ENCODE measurements at regions not wholly inside any gene's neighbourhood (a gene's known extent, or its start where the extent isn't known, plus 50 kb on each side); places are given as distances from the start of the nearest gene placed in this dataset.

DNA sequence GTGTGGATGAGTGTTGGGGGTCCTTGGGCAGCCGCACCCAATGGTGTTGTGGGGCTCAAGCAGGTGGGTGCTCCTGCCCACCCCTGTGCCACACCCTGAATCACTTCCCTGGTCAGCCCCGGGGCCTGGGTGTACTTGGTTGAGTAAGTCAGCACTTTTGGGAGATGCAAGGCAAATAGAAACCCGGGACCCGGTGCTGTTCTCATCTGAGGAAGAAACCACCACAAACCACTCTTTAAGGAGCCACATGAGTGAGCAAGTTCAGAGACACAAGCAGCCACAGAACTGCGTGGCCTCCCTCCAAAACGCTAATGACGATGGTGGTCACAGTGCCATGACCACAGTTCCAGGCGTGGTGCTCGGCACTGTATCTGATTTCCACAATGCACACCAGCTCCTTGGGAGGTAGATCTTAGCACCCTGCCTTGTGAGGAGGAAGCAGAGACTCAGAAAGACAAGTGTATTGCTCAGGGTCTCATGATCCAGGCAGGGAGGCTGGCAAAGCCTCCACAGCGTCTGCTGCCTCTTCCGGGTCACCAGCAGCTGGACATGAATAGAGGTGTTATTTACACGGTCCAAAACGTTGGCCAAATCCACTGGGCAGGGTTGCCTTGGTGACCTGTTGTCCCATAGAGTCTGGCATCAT, 118.2 kb upstream of the ALDH1A3 start:
- Histone ChIP-seq H3K9me3 (no peaks in the 10 kb centered on the region), H3K36me3 (no peaks in the 10 kb centered on the region), H3K4me1 (no peaks in the 10 kb centered on the region), H3K27me3 (peaks cover 0 to 6% of the 10 kb centered on the region in 2 donors), H3K4me3 (no peak overlapping the region), H3K27ac (no peak overlapping the region)
- no peak for TF ChIP-seq POLR2A (IDR thresholded peaks at IDR 0.05)
- WGBS (ENCODE audit: insufficient coverage, low coverage, low lambda C conversion rate, missing lambda C conversion rate): 88% methylated on average over 6 of the region's 13 CpGs
- ATAC-seq (no peak), DNase-seq (no peak)
- intact Hi-C loops (cut with DNase I): no loop called here

DNA sequence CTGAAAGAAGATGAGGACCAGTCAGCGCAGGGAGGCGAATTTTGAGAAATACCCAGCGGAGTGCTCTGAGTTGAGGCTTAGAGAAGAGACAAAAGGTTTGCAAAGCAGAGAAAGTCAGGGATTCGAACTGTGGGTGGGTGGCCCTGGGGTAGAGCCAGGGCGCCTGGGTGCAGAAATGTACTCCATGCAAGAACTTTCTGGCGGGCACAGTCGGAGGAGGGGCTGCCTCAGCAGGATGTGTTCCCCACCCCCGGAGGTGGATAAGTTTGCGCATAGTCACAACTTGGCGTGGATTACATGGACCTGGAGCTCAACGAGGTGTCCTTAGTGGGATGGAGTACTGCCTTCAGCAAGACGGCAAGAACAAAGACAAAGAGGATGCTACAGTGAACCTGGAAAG, 117.3 kb upstream of the ALDH1A3 start:
- Histone ChIP-seq H3K4me1 (no peaks in the 10 kb centered on the region), H3K4me3 (no peak overlapping the region), H3K27ac (no peak overlapping the region), H3K9me3 (no peaks in the 10 kb centered on the region), H3K36me3 (no peaks in the 10 kb centered on the region), H3K27me3 (peaks cover 0 to 6% of the 10 kb centered on the region in 2 donors)
- DNase-seq (no peak), ATAC-seq (no peak)
- WGBS (ENCODE audit: insufficient coverage, low coverage, low lambda C conversion rate, missing lambda C conversion rate): 60% methylated on average over 12 of the region's 12 CpGs
- intact Hi-C loops (cut with DNase I): no loop called here
- TF ChIP-seq POLR2A (IDR thresholded peaks at IDR 0.05): no peak
- TF ChIP-seq, protein P1, sequence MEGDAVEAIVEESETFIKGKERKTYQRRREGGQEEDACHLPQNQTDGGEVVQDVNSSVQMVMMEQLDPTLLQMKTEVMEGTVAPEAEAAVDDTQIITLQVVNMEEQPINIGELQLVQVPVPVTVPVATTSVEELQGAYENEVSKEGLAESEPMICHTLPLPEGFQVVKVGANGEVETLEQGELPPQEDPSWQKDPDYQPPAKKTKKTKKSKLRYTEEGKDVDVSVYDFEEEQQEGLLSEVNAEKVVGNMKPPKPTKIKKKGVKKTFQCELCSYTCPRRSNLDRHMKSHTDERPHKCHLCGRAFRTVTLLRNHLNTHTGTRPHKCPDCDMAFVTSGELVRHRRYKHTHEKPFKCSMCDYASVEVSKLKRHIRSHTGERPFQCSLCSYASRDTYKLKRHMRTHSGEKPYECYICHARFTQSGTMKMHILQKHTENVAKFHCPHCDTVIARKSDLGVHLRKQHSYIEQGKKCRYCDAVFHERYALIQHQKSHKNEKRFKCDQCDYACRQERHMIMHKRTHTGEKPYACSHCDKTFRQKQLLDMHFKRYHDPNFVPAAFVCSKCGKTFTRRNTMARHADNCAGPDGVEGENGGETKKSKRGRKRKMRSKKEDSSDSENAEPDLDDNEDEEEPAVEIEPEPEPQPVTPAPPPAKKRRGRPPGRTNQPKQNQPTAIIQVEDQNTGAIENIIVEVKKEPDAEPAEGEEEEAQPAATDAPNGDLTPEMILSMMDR (IDR thresholded peaks at IDR 0.05): no peak

DNA sequence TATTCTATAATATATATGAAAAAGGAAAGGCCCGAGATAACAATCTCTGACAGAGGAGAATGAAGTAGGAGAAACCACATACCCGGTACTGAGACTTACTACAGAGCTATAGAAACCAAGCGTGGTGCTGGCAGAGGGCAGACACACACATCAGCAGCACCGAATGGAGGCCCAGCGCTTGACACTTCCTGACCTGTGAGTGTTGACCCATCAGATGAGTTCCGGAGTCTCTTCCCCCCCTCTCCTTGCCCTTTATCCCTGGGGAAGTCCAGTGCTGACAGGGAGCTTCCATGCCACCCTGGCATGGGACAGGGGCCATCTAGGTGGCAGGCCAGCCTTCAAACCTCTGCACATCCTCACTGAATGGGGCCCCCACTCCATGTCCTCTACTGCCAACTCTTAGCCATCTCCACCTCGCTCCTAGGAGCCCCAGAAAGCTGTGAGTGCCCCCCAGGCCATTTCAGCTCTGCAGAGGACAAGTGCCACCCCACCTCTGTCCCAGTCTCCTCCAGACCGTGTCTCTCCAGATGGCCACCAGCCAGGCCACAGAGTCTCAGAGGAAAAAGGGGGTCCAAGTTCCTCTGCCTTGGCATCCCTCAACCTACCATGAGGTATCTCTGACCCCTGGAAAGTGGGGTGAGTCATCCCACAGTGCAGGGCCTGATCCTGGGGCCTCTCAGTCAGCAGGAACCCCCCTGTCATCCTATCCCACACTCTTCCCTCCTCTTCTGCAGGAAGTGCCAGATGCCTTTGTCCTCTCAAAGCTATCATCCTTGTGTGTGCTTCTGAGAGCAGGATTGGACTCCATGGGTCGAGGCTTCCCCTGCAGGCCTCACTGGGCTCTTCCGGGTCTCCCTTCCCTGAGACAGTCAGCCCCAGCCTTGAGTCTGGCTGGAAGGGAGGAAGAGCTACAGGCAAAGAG, 116.5 kb upstream of the ALDH1A3 start:
- H3K27ac ChIP-seq: no peak overlapping the region
- ATAC-seq (peak in 1 of 4 donors; percentile 15), DNase-seq (no peak)
- H3K4me3 ChIP-seq: no peak overlapping the region
- H3K27me3 ChIP-seq: peaks cover 0 to 2% of the 10 kb centered on the region in 2 donors
- TF ChIP-seq, protein P1 (IDR thresholded peaks at IDR 0.05): no peak
- no peak for TF ChIP-seq POLR2A (IDR thresholded peaks at IDR 0.05)
- no peaks in the 10 kb centered on the region for H3K9me3 ChIP-seq
- H3K36me3 ChIP-seq: no peaks in the 10 kb centered on the region
- intact Hi-C loops (cut with DNase I): no loop called here
- 55% methylated on average over 6 of the region's 10 CpGs for WGBS (ENCODE audit: insufficient coverage, low coverage, low lambda C conversion rate, missing lambda C conversion rate)
- H3K4me1 ChIP-seq: no peaks in the 10 kb centered on the region

DNA sequence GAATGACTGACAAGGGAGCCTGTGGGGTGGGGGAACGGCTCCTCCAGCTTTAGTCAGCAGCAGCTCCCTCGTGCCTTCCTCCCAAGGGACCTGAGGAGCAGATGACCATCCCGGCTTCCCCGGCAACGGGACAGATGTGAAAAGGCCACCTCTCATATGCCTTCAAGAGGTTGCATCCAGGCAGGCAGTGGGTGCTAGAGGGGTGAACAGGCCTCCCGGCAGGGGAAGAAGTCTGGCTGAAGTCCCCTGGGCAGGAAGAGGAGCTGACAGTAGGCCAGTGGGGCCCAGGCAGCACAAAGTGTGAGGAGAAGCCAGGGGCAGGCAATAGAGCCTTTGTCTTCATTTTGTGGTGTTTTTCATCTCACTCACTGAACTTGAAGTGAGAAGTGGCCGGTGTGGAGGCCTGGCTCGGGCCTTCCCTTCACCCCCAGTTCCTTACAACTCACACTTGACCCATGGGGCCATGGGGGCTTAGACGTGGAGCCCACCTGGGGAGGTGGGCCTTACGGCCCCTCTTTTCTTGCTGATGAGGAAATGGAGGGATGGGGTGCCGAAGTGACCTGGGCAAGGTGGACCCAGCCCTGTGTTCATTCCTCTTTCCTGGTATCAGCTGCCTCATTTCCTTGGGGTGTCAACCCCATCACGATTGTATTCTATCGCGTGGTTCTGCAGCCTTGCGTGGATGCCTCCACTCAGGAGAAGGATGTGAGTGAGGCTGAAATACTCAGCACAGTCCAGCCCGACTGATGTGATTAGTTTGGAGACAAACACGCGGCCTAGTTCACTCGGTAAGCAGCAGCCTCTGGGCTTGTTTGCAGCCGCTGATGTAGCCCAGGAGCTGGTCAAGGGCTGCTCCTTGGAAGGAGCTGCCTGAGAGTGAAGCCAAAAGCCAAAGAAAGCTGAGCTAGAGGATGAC, 115.5 kb upstream of the ALDH1A3 start:
- no peaks in the 10 kb centered on the region for H3K9me3 ChIP-seq
- no peaks in the 10 kb centered on the region for H3K4me1 ChIP-seq
- H3K4me3 ChIP-seq: no peak overlapping the region
- DNase-seq (no peak), ATAC-seq (no peak)
- H3K36me3 ChIP-seq: no peaks in the 10 kb centered on the region
- H3K27ac ChIP-seq: no peak overlapping the region
- intact Hi-C loops (cut with DNase I): no loop called here
- TF ChIP-seq, protein P1 (IDR thresholded peaks at IDR 0.05): no peak
- no peak for TF ChIP-seq POLR2A (IDR thresholded peaks at IDR 0.05)
- H3K27me3 ChIP-seq: no peaks in the 10 kb centered on the region
- 87% methylated on average over 13 of the region's 20 CpGs for WGBS (ENCODE audit: insufficient coverage, low coverage, low lambda C conversion rate, missing lambda C conversion rate)
